ENCODE measurements at regions not wholly inside any gene's neighbourhood (a gene's known extent, or its start where the extent isn't known, plus 50 kb on each side); places are given as distances from the start of the nearest gene placed in this dataset.

DNA sequence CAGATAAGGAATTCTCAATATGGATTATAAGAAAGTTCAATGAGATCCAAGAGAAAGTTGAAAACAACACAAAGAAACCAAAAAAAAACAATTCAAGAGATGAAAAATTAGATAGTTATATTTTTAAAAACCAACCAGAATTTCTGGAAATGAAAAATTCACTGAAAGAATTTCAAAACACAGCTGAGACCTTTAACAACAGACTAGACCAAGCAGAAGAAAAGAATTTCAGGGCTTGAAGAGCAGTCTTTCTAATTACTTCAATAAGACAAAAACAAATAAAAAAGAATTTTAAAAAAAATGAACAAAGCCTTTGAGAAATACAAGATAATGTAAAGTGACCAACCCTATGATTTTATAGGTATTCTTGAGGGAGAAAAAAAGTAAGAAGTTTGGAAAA lies 155.4 kb downstream of the ZMAT3 start:
- peaks cover 2% of the 10 kb centered on the region for H3K27me3 Mint-ChIP-seq (ENCODE audit: unreplicated experiment)
- no peak overlapping the region for H3K27ac Mint-ChIP-seq (ENCODE audit: unreplicated experiment)
- H3K9me3 Mint-ChIP-seq (ENCODE audit: unreplicated experiment) = no peaks in the 10 kb centered on the region
- H3K36me3 Mint-ChIP-seq (ENCODE audit: low read depth, unreplicated experiment) = no peaks in the 10 kb centered on the region
- no peak overlapping the region for H3K4me3 Mint-ChIP-seq (ENCODE audit: unreplicated experiment)
- no peak for DNase-seq (ENCODE audit: low spot score)
- H3K4me1 Mint-ChIP-seq (ENCODE audit: unreplicated experiment) = no peaks in the 10 kb centered on the region
- no peak for TF ChIP-seq CTCF (IDR thresholded peaks at IDR 0.05; ENCODE audit: unreplicated experiment)

DNA sequence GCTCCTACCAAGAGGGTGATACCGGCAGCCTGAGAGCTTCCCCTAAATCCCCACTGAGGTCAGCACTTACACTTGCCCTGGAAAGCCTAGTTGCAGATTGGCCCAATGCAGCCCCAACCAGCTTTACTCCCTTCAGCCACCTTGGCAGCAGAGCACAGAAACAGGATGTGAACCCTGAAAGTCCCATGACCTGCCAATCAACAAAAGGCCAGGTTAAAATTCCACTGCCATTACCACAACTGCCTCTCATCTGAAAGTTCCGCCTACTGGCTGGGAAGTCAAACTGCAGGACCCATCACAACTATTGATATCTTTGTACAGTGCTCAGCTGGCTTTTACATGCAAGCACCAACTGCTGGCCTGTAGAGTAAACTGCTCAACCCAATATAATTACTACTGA lies 156.2 kb downstream of the ZMAT3 start:
- DNase-seq (ENCODE audit: low spot score) = no peak
- no peaks in the 10 kb centered on the region for H3K9me3 Mint-ChIP-seq (ENCODE audit: unreplicated experiment)
- H3K27me3 Mint-ChIP-seq (ENCODE audit: unreplicated experiment) = peaks cover 2% of the 10 kb centered on the region
- no peaks in the 10 kb centered on the region for H3K4me1 Mint-ChIP-seq (ENCODE audit: unreplicated experiment)
- no peak overlapping the region for H3K27ac Mint-ChIP-seq (ENCODE audit: unreplicated experiment)
- no peak overlapping the region for H3K4me3 Mint-ChIP-seq (ENCODE audit: unreplicated experiment)
- no peak for TF ChIP-seq CTCF (IDR thresholded peaks at IDR 0.05; ENCODE audit: unreplicated experiment)
- H3K36me3 Mint-ChIP-seq (ENCODE audit: low read depth, unreplicated experiment) = no peaks in the 10 kb centered on the region

- no peak for TF ChIP-seq CTCF (IDR thresholded peaks at IDR 0.05; ENCODE audit: unreplicated experiment)
- DNase-seq (ENCODE audit: low spot score) = no peak
- H3K9me3 Mint-ChIP-seq (ENCODE audit: unreplicated experiment) = no peaks in the 10 kb centered on the region
These were observed 164.5 kb downstream of the ZMAT3 start for GRCh38 chr3:178907081-178907480.

DNA sequence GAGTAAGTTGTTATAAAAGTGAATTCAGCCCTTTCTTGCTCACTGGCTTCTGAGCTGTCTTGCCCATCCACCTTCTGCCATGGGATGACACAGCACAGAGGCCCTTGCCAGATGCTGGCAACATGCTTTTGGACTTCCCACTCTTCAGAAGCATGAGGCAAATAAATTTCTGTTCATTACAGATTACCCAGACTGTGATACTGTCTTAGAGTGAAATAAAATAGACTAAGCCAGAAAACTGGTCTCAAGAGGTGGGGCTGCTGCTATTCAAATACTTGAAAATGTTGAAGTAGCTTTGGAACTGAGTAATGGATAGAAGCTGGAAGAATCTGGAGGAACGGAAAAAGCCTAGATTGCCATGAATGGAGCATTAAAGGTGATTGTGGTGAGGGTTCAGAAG lies 170.4 kb downstream of the ZMAT3 start:
- DNase-seq (ENCODE audit: low spot score) = no peak
- Mint-ChIP-seq H3K27me3 (ENCODE audit: unreplicated experiment) (no peaks in the 10 kb centered on the region), H3K4me3 (ENCODE audit: unreplicated experiment) (no peak overlapping the region), H3K4me1 (ENCODE audit: unreplicated experiment) (no peaks in the 10 kb centered on the region), H3K9me3 (ENCODE audit: unreplicated experiment) (no peaks in the 10 kb centered on the region), H3K27ac (ENCODE audit: unreplicated experiment) (no peak overlapping the region), H3K36me3 (ENCODE audit: low read depth, unreplicated experiment) (no peaks in the 10 kb centered on the region)
- TF ChIP-seq CTCF (IDR thresholded peaks at IDR 0.05; ENCODE audit: unreplicated experiment) = no peak

More at GRCh38 chr3:178907081-178907480, 164.5 kb downstream of the ZMAT3 start:
- no peaks in the 10 kb centered on the region for H3K36me3 Mint-ChIP-seq (ENCODE audit: low read depth, unreplicated experiment)
- no peaks in the 10 kb centered on the region for H3K27me3 Mint-ChIP-seq (ENCODE audit: unreplicated experiment)
- H3K27ac Mint-ChIP-seq (ENCODE audit: unreplicated experiment) = no peak overlapping the region
- no peaks in the 10 kb centered on the region for H3K4me1 Mint-ChIP-seq (ENCODE audit: unreplicated experiment)
- no peak overlapping the region for H3K4me3 Mint-ChIP-seq (ENCODE audit: unreplicated experiment)

GRCh38 chr3:178900029-178900646 lies 171.5 kb downstream of the ZMAT3 start:
- no peaks in the 10 kb centered on the region for H3K4me1 Mint-ChIP-seq (ENCODE audit: unreplicated experiment)
- H3K9me3 Mint-ChIP-seq (ENCODE audit: unreplicated experiment) = no peaks in the 10 kb centered on the region
- no peaks in the 10 kb centered on the region for H3K27me3 Mint-ChIP-seq (ENCODE audit: unreplicated experiment)
- no peak overlapping the region for H3K27ac Mint-ChIP-seq (ENCODE audit: unreplicated experiment)
- TF ChIP-seq CTCF (IDR thresholded peaks at IDR 0.05; ENCODE audit: unreplicated experiment) = no peak
- H3K36me3 Mint-ChIP-seq (ENCODE audit: low read depth, unreplicated experiment) = no peaks in the 10 kb centered on the region
- no peak overlapping the region for H3K4me3 Mint-ChIP-seq (ENCODE audit: unreplicated experiment)
- no peak for DNase-seq (ENCODE audit: low spot score)

All from endothelial cell (in vitro differentiated cells).